ENCODE measurements at regions not wholly inside any gene's neighbourhood (a gene's known extent, or its start where the extent isn't known, plus 50 kb on each side); places are given as distances from the start of the nearest gene placed in this dataset.

DNA sequence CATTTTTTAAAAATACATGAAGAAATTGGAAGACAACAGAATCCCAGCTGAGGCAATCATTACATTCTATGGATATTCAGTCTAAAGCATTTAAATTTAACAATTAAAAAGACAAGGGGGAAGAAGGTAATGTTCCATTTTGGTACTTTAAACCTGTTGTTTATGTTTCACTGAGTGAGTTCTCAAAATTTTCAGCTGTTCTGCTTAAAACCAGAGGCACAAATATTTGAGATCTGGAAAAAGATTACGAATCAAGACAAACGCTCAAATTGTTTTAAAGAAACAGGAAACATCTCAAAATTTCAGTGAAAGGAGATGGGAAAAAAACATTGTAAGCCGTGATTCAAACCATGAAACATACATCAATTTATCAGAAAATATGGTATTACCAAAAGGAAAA lies 656.2 kb upstream of the CHAC2 start:
- TF ChIP-seq CTCF (IDR thresholded peaks at IDR 0.05; ENCODE audit: poor library complexity) (no peak), EZH2 (IDR thresholded peaks at IDR 0.05; ENCODE audit: borderline replicate concordance) (no peak)
